ENCODE measurements at regions not wholly inside any gene's neighbourhood (a gene's known extent, or its start where the extent isn't known, plus 50 kb on each side); places are given as distances from the start of the nearest gene placed in this dataset.

DNA sequence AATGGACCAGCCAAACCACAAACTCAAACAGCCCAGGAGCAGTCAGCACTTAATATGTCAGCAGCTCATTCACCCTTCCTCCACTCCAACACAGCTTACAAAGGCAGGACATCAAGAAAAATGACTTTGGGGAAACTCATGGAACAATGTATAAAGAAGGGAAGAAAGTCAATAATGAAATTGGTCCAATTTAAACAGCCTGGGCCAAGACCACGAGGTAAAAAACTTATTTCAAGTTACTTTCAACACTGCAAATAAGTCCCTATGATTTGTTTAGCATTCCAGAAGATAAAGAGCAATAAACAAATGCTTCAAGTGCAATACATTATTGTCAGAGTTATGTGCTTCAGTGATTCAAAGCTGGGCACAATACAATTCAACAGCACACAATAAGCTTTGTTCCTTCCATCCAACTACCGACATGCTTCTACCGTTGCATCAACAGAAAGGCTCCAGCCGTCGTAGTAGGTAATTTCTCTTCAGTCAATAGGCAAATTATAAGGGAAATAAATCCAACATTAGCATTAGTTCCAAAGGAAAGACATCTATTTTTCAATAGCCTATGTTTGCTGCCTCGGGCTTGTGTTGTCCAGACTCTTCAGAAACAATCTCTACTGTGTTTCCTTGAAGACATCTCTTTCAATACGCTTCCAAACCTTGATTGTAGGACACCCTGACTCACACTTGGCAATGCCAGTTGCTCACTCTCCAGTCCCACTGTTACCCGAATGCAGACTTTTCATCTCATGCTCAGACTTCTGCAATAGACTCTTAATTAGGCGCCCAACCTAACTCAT, 225.7 kb downstream of the NUAK1 start:
- Histone ChIP-seq H3K27me3 (ENCODE audit: insufficient read depth, low read length) (no peaks in the 10 kb centered on the region), H3K27ac (ENCODE audit: low read depth, low read length) (no peak overlapping the region), H4K20me1 (ENCODE audit: insufficient read depth) (no peaks in the 10 kb centered on the region), H3K9me3 (ENCODE audit: control insufficient read depth in 1 of 2, insufficient read depth in 1 of 2, low read depth in 1 of 2, low read length in 2 of 2) (no peaks in the 10 kb centered on the region), H3K4me1 (ENCODE audit: control insufficient read depth in 1 of 2, insufficient read depth in 2 of 2, low read length in 2 of 2) (no peaks in the 10 kb centered on the region), H3K9ac (ENCODE audit: low read length) (no peak overlapping the region), H3K4me2 (ENCODE audit: low read length) (no peak overlapping the region), H3K4me3 (replicated peaks in 1 of 2; ENCODE audit: low read depth in 1 of 2, low read length in 2 of 2) (no peak overlapping the region), H3K9me2 (ENCODE audit: insufficient read depth) (no peaks in the 10 kb centered on the region), H3K36me3 (ENCODE audit: control insufficient read depth in 1 of 2, insufficient read depth in 2 of 2, low read length in 2 of 2) (no peaks in the 10 kb centered on the region), H3K79me2 (ENCODE audit: insufficient read depth, low read length) (no peaks in the 10 kb centered on the region), H2AFZ (ENCODE audit: low read depth, low read length, poor library complexity, severe bottlenecking) (no peak overlapping the region)
- TF ChIP-seq, protein P1, sequence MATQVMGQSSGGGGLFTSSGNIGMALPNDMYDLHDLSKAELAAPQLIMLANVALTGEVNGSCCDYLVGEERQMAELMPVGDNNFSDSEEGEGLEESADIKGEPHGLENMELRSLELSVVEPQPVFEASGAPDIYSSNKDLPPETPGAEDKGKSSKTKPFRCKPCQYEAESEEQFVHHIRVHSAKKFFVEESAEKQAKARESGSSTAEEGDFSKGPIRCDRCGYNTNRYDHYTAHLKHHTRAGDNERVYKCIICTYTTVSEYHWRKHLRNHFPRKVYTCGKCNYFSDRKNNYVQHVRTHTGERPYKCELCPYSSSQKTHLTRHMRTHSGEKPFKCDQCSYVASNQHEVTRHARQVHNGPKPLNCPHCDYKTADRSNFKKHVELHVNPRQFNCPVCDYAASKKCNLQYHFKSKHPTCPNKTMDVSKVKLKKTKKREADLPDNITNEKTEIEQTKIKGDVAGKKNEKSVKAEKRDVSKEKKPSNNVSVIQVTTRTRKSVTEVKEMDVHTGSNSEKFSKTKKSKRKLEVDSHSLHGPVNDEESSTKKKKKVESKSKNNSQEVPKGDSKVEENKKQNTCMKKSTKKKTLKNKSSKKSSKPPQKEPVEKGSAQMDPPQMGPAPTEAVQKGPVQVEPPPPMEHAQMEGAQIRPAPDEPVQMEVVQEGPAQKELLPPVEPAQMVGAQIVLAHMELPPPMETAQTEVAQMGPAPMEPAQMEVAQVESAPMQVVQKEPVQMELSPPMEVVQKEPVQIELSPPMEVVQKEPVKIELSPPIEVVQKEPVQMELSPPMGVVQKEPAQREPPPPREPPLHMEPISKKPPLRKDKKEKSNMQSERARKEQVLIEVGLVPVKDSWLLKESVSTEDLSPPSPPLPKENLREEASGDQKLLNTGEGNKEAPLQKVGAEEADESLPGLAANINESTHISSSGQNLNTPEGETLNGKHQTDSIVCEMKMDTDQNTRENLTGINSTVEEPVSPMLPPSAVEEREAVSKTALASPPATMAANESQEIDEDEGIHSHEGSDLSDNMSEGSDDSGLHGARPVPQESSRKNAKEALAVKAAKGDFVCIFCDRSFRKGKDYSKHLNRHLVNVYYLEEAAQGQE (IDR thresholded peaks at IDR 0.05; ENCODE audit: low read depth): no peak
- no peak for TF ChIP-seq RAD21 (IDR thresholded peaks at IDR 0.05; ENCODE audit: low read depth)
- TF ChIP-seq, protein P2, sequence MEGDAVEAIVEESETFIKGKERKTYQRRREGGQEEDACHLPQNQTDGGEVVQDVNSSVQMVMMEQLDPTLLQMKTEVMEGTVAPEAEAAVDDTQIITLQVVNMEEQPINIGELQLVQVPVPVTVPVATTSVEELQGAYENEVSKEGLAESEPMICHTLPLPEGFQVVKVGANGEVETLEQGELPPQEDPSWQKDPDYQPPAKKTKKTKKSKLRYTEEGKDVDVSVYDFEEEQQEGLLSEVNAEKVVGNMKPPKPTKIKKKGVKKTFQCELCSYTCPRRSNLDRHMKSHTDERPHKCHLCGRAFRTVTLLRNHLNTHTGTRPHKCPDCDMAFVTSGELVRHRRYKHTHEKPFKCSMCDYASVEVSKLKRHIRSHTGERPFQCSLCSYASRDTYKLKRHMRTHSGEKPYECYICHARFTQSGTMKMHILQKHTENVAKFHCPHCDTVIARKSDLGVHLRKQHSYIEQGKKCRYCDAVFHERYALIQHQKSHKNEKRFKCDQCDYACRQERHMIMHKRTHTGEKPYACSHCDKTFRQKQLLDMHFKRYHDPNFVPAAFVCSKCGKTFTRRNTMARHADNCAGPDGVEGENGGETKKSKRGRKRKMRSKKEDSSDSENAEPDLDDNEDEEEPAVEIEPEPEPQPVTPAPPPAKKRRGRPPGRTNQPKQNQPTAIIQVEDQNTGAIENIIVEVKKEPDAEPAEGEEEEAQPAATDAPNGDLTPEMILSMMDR (IDR thresholded peaks at IDR 0.05 in 2 of 3, conservative IDR thresholded peaks at IDR 0.05 in 1 of 3; ENCODE audit: borderline replicate concordance in 1 of 3, insufficient read depth in 1 of 3, low read depth in 2 of 3, low read length in 2 of 3): no peak
- no peak for TF ChIP-seq SRF (IDR thresholded peaks at IDR 0.05; ENCODE audit: low read depth)
- TF ChIP-seq, protein P3, sequence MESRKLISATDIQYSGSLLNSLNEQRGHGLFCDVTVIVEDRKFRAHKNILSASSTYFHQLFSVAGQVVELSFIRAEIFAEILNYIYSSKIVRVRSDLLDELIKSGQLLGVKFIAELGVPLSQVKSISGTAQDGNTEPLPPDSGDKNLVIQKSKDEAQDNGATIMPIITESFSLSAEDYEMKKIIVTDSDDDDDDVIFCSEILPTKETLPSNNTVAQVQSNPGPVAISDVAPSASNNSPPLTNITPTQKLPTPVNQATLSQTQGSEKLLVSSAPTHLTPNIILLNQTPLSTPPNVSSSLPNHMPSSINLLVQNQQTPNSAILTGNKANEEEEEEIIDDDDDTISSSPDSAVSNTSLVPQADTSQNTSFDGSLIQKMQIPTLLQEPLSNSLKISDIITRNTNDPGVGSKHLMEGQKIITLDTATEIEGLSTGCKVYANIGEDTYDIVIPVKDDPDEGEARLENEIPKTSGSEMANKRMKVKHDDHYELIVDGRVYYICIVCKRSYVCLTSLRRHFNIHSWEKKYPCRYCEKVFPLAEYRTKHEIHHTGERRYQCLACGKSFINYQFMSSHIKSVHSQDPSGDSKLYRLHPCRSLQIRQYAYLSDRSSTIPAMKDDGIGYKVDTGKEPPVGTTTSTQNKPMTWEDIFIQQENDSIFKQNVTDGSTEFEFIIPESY (IDR thresholded peaks at IDR 0.05; ENCODE audit: extremely low read depth, insufficient replicate concordance, low read length): no peak
- TF ChIP-seq ZFX (IDR thresholded peaks at IDR 0.05): no peak
- no peak for TF ChIP-seq JUND (IDR thresholded peaks at IDR 0.05)
- TF ChIP-seq POLR2AphosphoS5 (IDR thresholded peaks at IDR 0.05; ENCODE audit: low read depth, low read length): no peak
- TF ChIP-seq FOSL1 (IDR thresholded peaks at IDR 0.05; ENCODE audit: low read depth): no peak
- no peak for TF ChIP-seq POLR2A (IDR thresholded peaks at IDR 0.05; ENCODE audit: borderline replicate concordance, extremely low read depth, insufficient read depth, insufficient read length)
- TF ChIP-seq, protein P4, sequence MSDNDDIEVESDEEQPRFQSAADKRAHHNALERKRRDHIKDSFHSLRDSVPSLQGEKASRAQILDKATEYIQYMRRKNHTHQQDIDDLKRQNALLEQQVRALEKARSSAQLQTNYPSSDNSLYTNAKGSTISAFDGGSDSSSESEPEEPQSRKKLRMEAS (IDR thresholded peaks at IDR 0.05): no peak
- no peak for TF ChIP-seq TCF7L2 (IDR thresholded peaks at IDR 0.05; ENCODE audit: borderline replicate concordance, extremely low read depth, insufficient read depth, insufficient read length)
- ATAC-seq: no peak
- RAD21 ChIA-PET (ENCODE audit: low non-redundant PET in 1 of 2, low total read pairs in 2 of 2, uncharacterized antibody in 2 of 2, unreplicated experiment in 2 of 2): no interaction called here
- POLR2A ChIA-PET: no interaction called here
- intact Hi-C loops (cut with micrococcal nuclease): no loop called here
- no peak for DNase-seq (ENCODE audit: low read depth, low spot score)
- BruUV-seq (replicated peaks): no TSS peak
- CTCF ChIA-PET: no interaction called here
